Neutrophil (primary cell): ENCODE measurements at regions not wholly inside any gene's neighbourhood (a gene's known extent, or its start where the extent isn't known, plus 50 kb on each side); places are given as distances from the start of the nearest gene placed in this dataset.
"Not testable (repeated sequence)": the region's sequence is repeated elsewhere in the genome, so short reads cannot be mapped to it uniquely, and the experiment has no call there.

Experiments
- H3K27ac ChIP-seq: fragments of 200-600 bp; sonication (generic); 2 replicates; pipeline ENCODE4 v1.5.1; 2016; ENCODE audit warnings: mild to moderate bottlenecking, moderate library complexity
- H3K27me3 ChIP-seq: fragments of 200-600 bp; sonication (generic); 2 replicates; pipeline ENCODE4 v1.6.0; 2016; ENCODE audit warnings: mild to moderate bottlenecking
- H3K36me3 ChIP-seq: fragments of 200-600 bp; sonication (generic); 2 replicates; pipeline ENCODE4 v1.5.1; 2017
- H3K4me1 ChIP-seq, 2 experiments: fragments of 200-600 bp in 1 of 2; sonication (generic) in 1 of 2; 1 replicate in 1 of 2; 2 replicates in 1 of 2; pipeline versions ENCODE4 v1.5.1 to v1.6.1; 2013 to 2016; ENCODE audit warnings: low read depth in 1 of 2, low read length in 1 of 2, mild to moderate bottlenecking in 1 of 2, moderate library complexity in 1 of 2; ENCODE audit not compliant: control insufficient read depth in 1 of 2, insufficient read depth in 1 of 2
- H3K4me3 ChIP-seq, 2 experiments: fragments of 200-600 bp in 1 of 2; sonication (generic) in 1 of 2; 1 replicate in 1 of 2; 2 replicates in 1 of 2; pipeline ENCODE4 v1.5.1; 2013 to 2016; ENCODE audit warnings: low read depth in 1 of 2, low read length in 1 of 2, mild to moderate bottlenecking in 1 of 2, moderate library complexity in 1 of 2
- H3K9me3 ChIP-seq: fragments of 200-600 bp; sonication (generic); 2 replicates; pipeline ENCODE4 v1.5.1; 2016
- CTCF ChIP-seq: fragments of 200-600 bp; sonication (generic); IDR thresholded peaks from 2 replicates; pipeline ENCODE4 v1.5.1; 2016; ENCODE audit warnings: antibody characterized with exemption

GRCh38 chr13:56755181-56755935 is 385.4 kb upstream of the PRR20A start:
- Histone ChIP-seq H3K27ac (no peak overlapping the region), H3K27me3 (no peaks in the 10 kb centered on the region), H3K4me1 (no peaks in the 10 kb centered on the region), H3K36me3 (no peaks in the 10 kb centered on the region), H3K9me3 (no peaks in the 10 kb centered on the region), H3K4me3 (no peak overlapping the region)
- no peak for TF ChIP-seq CTCF

GRCh38 chr13:56763333-56763732 is 377.4 kb upstream of the PRR20A start:
- not testable (repeated sequence) for H3K9me3 ChIP-seq, H3K36me3 ChIP-seq, H3K27ac ChIP-seq, H3K4me1 ChIP-seq, H3K4me3 ChIP-seq, H3K27me3 ChIP-seq

GRCh38 chr13:56773148-56773547 is 367.6 kb upstream of the PRR20A start:
- H3K36me3 ChIP-seq, result no peaks in the 10 kb centered on the region
- no peaks in the 10 kb centered on the region for H3K27me3 ChIP-seq
- no peak for TF ChIP-seq CTCF
- H3K9me3 ChIP-seq, result no peaks in the 10 kb centered on the region
- H3K27ac ChIP-seq, result no peak overlapping the region
- no peak overlapping the region for H3K4me3 ChIP-seq
- H3K4me1 ChIP-seq, result no peaks in the 10 kb centered on the region

- H3K36me3 ChIP-seq, result no peaks in the 10 kb centered on the region
- no peaks in the 10 kb centered on the region for H3K9me3 ChIP-seq
- no peaks in the 10 kb centered on the region for H3K4me1 ChIP-seq
- no peaks in the 10 kb centered on the region for H3K27me3 ChIP-seq
- no peak overlapping the region for H3K27ac ChIP-seq
- no peak for TF ChIP-seq CTCF
- H3K4me3 ChIP-seq, result no peak overlapping the region
These were observed 351.2 kb upstream of the PRR20A start for GRCh38 chr13:56789527-56789926.

GRCh38 chr13:56837161-56837560 is 303.6 kb upstream of the PRR20A start:
- no peaks in the 10 kb centered on the region for H3K36me3 ChIP-seq
- H3K4me3 ChIP-seq, result no peak overlapping the region
- H3K27ac ChIP-seq, result no peak overlapping the region
- no peak for TF ChIP-seq CTCF
- H3K4me1 ChIP-seq, result no peaks in the 10 kb centered on the region
- H3K9me3 ChIP-seq, result no peaks in the 10 kb centered on the region
- H3K27me3 ChIP-seq, result no peaks in the 10 kb centered on the region

GRCh38 chr13:56850852-56851251 is 289.9 kb upstream of the PRR20A start:
- Histone ChIP-seq H3K27me3 (no peaks in the 10 kb centered on the region), H3K4me1 (no peaks in the 10 kb centered on the region), H3K9me3 (no peaks in the 10 kb centered on the region), H3K4me3 (no peak overlapping the region), H3K27ac (no peak overlapping the region), H3K36me3 (no peaks in the 10 kb centered on the region)
- no peak for TF ChIP-seq CTCF
